PC-3 (cell line): ENCODE measurements at regions not wholly inside any gene's neighbourhood (a gene's known extent, or its start where the extent isn't known, plus 50 kb on each side); places are given as distances from the start of the nearest gene placed in this dataset.
A peak's percentile ranks its signal among the peaks of the same experiment; 100 is the strongest.

Source experiments
- ATAC-seq: fragments of 200-7000 bp; cut with Tn5 transposase; 2 replicates; pipeline ENCODE4 v1.9.1; 2020; ENCODE audit warnings: mild to moderate bottlenecking, moderate library complexity
- BruUV-seq: library from RNA; stranded (reverse); fragments of 400-500 nt; replicated peaks from 2 replicates; lab custom pipeline; 2021; lab: Mats Ljungman, UMichigan
- CTCF ChIA-PET: fragments of 300-600 bp; sonication (Branson Sonifier 250); formaldehyde crosslinking; loops from one replicate; lab custom pipeline; 2022; ENCODE audit warnings: antibody characterized with exemption; lab: Charles Lee
- POLR2A ChIA-PET: fragments of 300-600 bp; sonication (Branson Sonifier 250); formaldehyde crosslinking; loops from one replicate; lab custom pipeline; 2022; ENCODE audit warnings: antibody characterized with exemption; ENCODE audit not compliant: unreplicated experiment; lab: Charles Lee
- DNase-seq: peaks from one replicate; pipeline ENCODE4 v3.0.0-alpha.2; 2015
- H2AFZ ChIP-seq: fragments of 300-600 bp; sonication (generic); 2 replicates; pipeline ENCODE4 v1.6.0; 2016; ENCODE audit warnings: antibody characterized with exemption, low read length
- H3F3A ChIP-seq: fragments of 300-600 bp; sonication (generic); one replicate; pipeline ENCODE4 v1.6.0; 2017; ENCODE audit warnings: antibody characterized with exemption, low read length, control low read depth, mild to moderate bottlenecking; ENCODE audit not compliant: unreplicated experiment
- H3K27ac ChIP-seq: fragments of 300-600 bp; sonication (generic); 2 replicates; pipeline ENCODE4 v1.5.1; 2016; ENCODE audit warnings: mild to moderate bottlenecking, low read length
- H3K27me3 ChIP-seq: fragments of 300-600 bp; sonication (generic); 2 replicates; pipeline ENCODE4 v1.6.1; 2016; ENCODE audit warnings: low read length, mixed read lengths
- H3K36me3 ChIP-seq: fragments of 300-600 bp; sonication (generic); 2 replicates; pipeline ENCODE4 v1.6.1; 2016; ENCODE audit warnings: low read depth, mixed run types, low read length, mixed read lengths
- H3K4me1 ChIP-seq: fragments of 300-600 bp; sonication (generic); 2 replicates; pipeline ENCODE4 v1.5.1; 2016; ENCODE audit warnings: low read length; ENCODE audit not compliant: insufficient read depth
- H3K4me2 ChIP-seq: fragments of 300-600 bp; sonication (generic); 2 replicates; pipeline ENCODE4 v1.6.0; 2016; ENCODE audit warnings: low read length
- H3K4me3 ChIP-seq: fragments of 300-600 bp; sonication (generic); 2 replicates; pipeline ENCODE4 v1.5.1; 2016; ENCODE audit warnings: mild to moderate bottlenecking, low read length, mixed read lengths
- H3K79me2 ChIP-seq: fragments of 300-600 bp; sonication (generic); 2 replicates; pipeline ENCODE4 v1.6.1; 2017; ENCODE audit warnings: low read length, mixed read lengths
- H3K9ac ChIP-seq: fragments of 300-600 bp; sonication (generic); 2 replicates; pipeline ENCODE4 v1.6.0; 2016; ENCODE audit warnings: mild to moderate bottlenecking, low read length
- H3K9me2 ChIP-seq: fragments of 300-600 bp; sonication (generic); replicated peaks from 2 replicates; pipeline ENCODE4 v1.6.1; 2016; ENCODE audit warnings: mixed run types, low read length, mixed read lengths
- H3K9me3 ChIP-seq: fragments of 300-600 bp; sonication (generic); 2 replicates; pipeline ENCODE4 v1.6.1; 2016; ENCODE audit warnings: low read length, mixed read lengths
- H4K20me1 ChIP-seq: fragments of 300-600 bp; sonication (generic); 2 replicates; pipeline ENCODE4 v1.6.1; 2016; ENCODE audit warnings: low read length, mixed read lengths
- CTCF ChIP-seq: fragments of 300-600 bp; sonication (generic); conservative IDR thresholded peaks from 2 replicates; pipeline ENCODE4 v1.5.1; 2017; ENCODE audit warnings: antibody characterized with exemption, low read depth, mild to moderate bottlenecking, low read length
- EZH2 ChIP-seq: fragments of 300-600 bp; sonication (generic); IDR thresholded peaks from one replicate; pipeline ENCODE4 v1.6.1; 2017; ENCODE audit warnings: antibody characterized with exemption, mild to moderate bottlenecking, low read length; ENCODE audit not compliant: unreplicated experiment
- EZH2phosphoT487 ChIP-seq: fragments of 300-600 bp; sonication (generic); IDR thresholded peaks from 2 replicates; pipeline ENCODE4 v1.6.1; 2018; ENCODE audit warnings: mild to moderate bottlenecking, antibody characterized with exemption, low read length, borderline replicate concordance
- intact Hi-C: fragments of 100-400 bp; cut with micrococcal nuclease; formaldehyde crosslinking; loops from 2 replicates; pipeline ENCODE4 v1.9.0; 2023

- H3K4me3 ChIP-seq = no peak overlapping the region
- no peaks in the 10 kb centered on the region; the same call in 1 of the 2 replicates for H3K4me1 ChIP-seq
- H3K27me3 ChIP-seq = no peaks in the 10 kb centered on the region
- H4K20me1 ChIP-seq = no peaks in the 10 kb centered on the region
- no peaks in the 10 kb centered on the region for H3K36me3 ChIP-seq
- POLR2A ChIA-PET = no interaction called here
- H3K79me2 ChIP-seq = no peaks in the 10 kb centered on the region
- H3K4me2 ChIP-seq = no peak overlapping the region
- H3K27ac ChIP-seq = no peak overlapping the region
- ATAC-seq (no peak), DNase-seq (no peak)
- no peaks in the 10 kb centered on the region for H3K9me3 ChIP-seq
- no peak overlapping the region for H3K9ac ChIP-seq
- no peaks in the 10 kb centered on the region for H3K9me2 ChIP-seq
- no peaks in the 10 kb centered on the region for H3F3A ChIP-seq
- H2AFZ ChIP-seq = no peak overlapping the region
- intact Hi-C loops = no loop called here
- no peak for TF ChIP-seq EZH2
- no peak for TF ChIP-seq CTCF
- TF ChIP-seq EZH2phosphoT487 = no peak
- CTCF ChIA-PET = no interaction called here
- no TSS peak for BruUV-seq
These were observed 601.3 kb downstream of the PSAT1 start for GRCh38 chr9:78898234-78898633.

GRCh38 chr9:78899006-78899405 is 602.1 kb downstream of the PSAT1 start:
- Histone ChIP-seq H3K9me3 (no peaks in the 10 kb centered on the region), H3K4me2 (no peak overlapping the region), H3K27me3 (no peaks in the 10 kb centered on the region), H3K4me1 (no peaks in the 10 kb centered on the region; the same call in 1 of the 2 replicates), H3K4me3 (no peak overlapping the region), H3F3A (no peaks in the 10 kb centered on the region), H3K27ac (no peak overlapping the region), H4K20me1 (no peaks in the 10 kb centered on the region), H3K79me2 (no peaks in the 10 kb centered on the region), H3K9me2 (no peaks in the 10 kb centered on the region), H3K36me3 (no peaks in the 10 kb centered on the region), H2AFZ (no peak overlapping the region), H3K9ac (no peak overlapping the region)
- POLR2A ChIA-PET = no interaction called here
- TF ChIP-seq CTCF (no peak), EZH2 (no peak), EZH2phosphoT487 (no peak)
- ATAC-seq (no peak), DNase-seq (no peak)
- intact Hi-C loops = no loop called here
- CTCF ChIA-PET = no interaction called here
- BruUV-seq = no TSS peak

- DNase-seq (peak; percentile 35), ATAC-seq (no peak; the same call in 1 of the 2 replicates)
- no peaks in the 10 kb centered on the region for H3K9me2 ChIP-seq
- no peaks in the 10 kb centered on the region for H3K36me3 ChIP-seq
- no peaks in the 10 kb centered on the region for H3F3A ChIP-seq
- H2AFZ ChIP-seq = no peak overlapping the region
- no peaks in the 10 kb centered on the region for H4K20me1 ChIP-seq
- intact Hi-C loops = no loop called here
- no peaks in the 10 kb centered on the region for H3K27me3 ChIP-seq
- H3K4me2 ChIP-seq = no peak overlapping the region
- H3K27ac ChIP-seq = no peak overlapping the region
- BruUV-seq = no TSS peak
- no peaks in the 10 kb centered on the region for H3K79me2 ChIP-seq
- no peaks in the 10 kb centered on the region; the same call in 1 of the 2 replicates for H3K4me1 ChIP-seq
- no peak for TF ChIP-seq EZH2
- TF ChIP-seq EZH2phosphoT487 = no peak
- no peak for TF ChIP-seq CTCF
- ChIA-PET CTCF (interaction anchor here (0.6 kb wide), 1 partner anchor 1146 kb away, joined by 3 read pairs; no protein-coding TSS in a partner anchor), POLR2A (no interaction called here)
- H3K9me3 ChIP-seq = no peaks in the 10 kb centered on the region
- H3K4me3 ChIP-seq = no peak overlapping the region
- no peak overlapping the region for H3K9ac ChIP-seq
These were observed 603.6 kb downstream of the PSAT1 start for GRCh38 chr9:78900500-78900899.
